ENCODE measurements at regions not wholly inside any gene's neighbourhood (a gene's known extent, or its start where the extent isn't known, plus 50 kb on each side); places are given as distances from the start of the nearest gene placed in this dataset.

DNA sequence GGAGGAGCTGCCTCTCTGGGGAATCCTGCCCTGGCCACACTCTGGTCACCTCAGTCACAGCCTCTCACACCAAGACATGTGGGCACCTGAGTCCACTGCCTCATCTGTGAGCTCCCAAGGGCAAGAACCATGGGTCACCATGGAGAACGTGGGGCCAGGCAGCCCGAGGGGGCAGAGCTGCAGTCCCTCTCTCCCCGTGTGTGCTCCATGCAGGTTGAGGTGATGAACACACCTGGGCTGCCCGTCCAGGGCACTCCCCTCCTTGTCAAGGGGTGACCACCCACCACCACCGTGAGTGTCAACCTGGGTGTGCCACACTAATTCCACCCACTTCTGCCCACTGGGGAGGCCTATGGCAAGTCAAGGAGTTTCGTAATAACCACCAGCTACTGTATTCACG lies 159.6 kb upstream of the RAB6C start:
- DNase-seq = no peak
- Histone ChIP-seq H3K27ac (no peak overlapping the region), H3K36me3 (no peaks in the 10 kb centered on the region), H3K9me3 (peaks cover 0 to 12% (median 2%) of the 10 kb centered on the region in 4 donors), H3K4me1 (no peaks in the 10 kb centered on the region), H3K27me3 (no peaks in the 10 kb centered on the region), H3K4me3 (no peak overlapping the region)
- TF ChIP-seq, protein P1, sequence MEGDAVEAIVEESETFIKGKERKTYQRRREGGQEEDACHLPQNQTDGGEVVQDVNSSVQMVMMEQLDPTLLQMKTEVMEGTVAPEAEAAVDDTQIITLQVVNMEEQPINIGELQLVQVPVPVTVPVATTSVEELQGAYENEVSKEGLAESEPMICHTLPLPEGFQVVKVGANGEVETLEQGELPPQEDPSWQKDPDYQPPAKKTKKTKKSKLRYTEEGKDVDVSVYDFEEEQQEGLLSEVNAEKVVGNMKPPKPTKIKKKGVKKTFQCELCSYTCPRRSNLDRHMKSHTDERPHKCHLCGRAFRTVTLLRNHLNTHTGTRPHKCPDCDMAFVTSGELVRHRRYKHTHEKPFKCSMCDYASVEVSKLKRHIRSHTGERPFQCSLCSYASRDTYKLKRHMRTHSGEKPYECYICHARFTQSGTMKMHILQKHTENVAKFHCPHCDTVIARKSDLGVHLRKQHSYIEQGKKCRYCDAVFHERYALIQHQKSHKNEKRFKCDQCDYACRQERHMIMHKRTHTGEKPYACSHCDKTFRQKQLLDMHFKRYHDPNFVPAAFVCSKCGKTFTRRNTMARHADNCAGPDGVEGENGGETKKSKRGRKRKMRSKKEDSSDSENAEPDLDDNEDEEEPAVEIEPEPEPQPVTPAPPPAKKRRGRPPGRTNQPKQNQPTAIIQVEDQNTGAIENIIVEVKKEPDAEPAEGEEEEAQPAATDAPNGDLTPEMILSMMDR (IDR thresholded peaks at IDR 0.05) = no peak
- no peak for TF ChIP-seq POLR2A (IDR thresholded peaks at IDR 0.05)

DNA sequence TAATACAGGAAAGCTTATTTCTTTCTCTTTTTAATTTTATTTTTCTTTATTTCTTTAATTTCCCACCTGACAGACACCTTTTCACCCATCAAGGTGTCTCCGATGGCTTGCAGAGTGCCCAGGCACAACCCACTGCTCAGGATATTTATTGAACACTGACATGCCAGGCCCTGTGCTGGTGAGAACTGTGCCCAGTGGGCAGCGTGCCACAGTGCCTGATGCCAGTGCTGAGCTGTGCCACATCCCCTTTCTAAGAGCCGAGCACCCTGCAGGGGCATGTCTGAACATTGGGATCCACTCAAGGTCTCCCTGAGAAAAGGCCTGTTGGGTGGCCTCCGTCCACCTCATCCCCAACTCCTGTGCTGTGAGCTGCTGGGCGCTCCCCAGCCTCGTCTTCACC lies 158.6 kb upstream of the RAB6C start:
- TF ChIP-seq, protein P1 (IDR thresholded peaks at IDR 0.05) = no peak
- TF ChIP-seq POLR2A (IDR thresholded peaks at IDR 0.05) = no peak
- Histone ChIP-seq H3K27ac (no peak overlapping the region), H3K4me3 (no peak overlapping the region), H3K36me3 (no peaks in the 10 kb centered on the region), H3K27me3 (no peaks in the 10 kb centered on the region), H3K4me1 (no peaks in the 10 kb centered on the region), H3K9me3 (peaks cover 0 to 3% (median 0%) of the 10 kb centered on the region in 4 donors)
- DNase-seq = no peak

DNA sequence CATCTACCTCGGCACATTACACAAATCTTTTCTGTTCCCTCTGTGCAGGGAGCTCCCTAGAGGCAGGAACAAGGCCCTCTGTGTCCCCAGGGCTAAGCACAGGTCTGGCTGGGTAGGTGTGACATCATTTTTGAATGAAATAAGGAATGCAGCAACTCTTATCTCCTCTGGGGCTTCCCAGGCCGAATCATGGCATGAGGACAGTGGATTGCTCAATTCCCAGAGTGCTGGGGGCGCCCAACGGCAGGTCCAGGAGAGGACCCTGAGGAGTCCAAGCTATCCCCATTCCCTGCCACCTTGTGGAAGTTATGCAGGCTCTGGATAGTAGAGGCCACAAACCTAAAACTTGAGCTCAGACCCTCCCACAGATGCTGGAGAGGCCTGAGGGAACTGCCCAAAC lies 158.0 kb upstream of the RAB6C start:
- H3K36me3 ChIP-seq = no peaks in the 10 kb centered on the region
- no peak overlapping the region for H3K4me3 ChIP-seq
- H3K4me1 ChIP-seq = no peaks in the 10 kb centered on the region
- no peak for TF ChIP-seq POLR2A (IDR thresholded peaks at IDR 0.05)
- no peaks in the 10 kb centered on the region for H3K27me3 ChIP-seq
- H3K27ac ChIP-seq = no peak overlapping the region
- peaks cover 0 to 3% (median 0%) of the 10 kb centered on the region in 4 donors for H3K9me3 ChIP-seq
- no peak for DNase-seq

DNA sequence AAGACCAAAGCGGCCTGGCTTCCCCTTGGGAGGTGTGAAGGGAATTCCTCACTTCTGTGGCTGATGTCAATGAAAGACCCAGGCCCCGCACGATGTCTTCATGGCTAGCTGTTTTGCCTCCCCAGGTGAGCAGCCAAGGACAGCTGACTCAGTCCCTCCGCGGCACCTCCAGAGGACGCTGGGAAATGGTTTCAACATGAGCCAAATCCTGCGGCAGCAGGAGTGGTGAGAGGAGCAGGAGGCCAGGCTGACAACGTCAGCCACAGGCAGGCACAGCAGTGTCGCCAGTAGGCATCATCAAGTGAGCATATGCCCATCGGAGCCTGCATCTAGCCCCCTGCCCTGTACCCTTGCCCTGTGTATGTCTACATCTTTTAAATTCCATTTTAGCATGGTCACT lies 156.4 kb upstream of the RAB6C start:
- Histone ChIP-seq H3K4me3 (no peak overlapping the region), H3K27me3 (no peaks in the 10 kb centered on the region), H3K4me1 (no peaks in the 10 kb centered on the region), H3K9me3 (no peaks in the 10 kb centered on the region), H3K27ac (no peak overlapping the region), H3K36me3 (no peaks in the 10 kb centered on the region)
- TF ChIP-seq, protein P1 (IDR thresholded peaks at IDR 0.05) = no peak
- no peak for TF ChIP-seq POLR2A (IDR thresholded peaks at IDR 0.05)
- DNase-seq = no peak

DNA sequence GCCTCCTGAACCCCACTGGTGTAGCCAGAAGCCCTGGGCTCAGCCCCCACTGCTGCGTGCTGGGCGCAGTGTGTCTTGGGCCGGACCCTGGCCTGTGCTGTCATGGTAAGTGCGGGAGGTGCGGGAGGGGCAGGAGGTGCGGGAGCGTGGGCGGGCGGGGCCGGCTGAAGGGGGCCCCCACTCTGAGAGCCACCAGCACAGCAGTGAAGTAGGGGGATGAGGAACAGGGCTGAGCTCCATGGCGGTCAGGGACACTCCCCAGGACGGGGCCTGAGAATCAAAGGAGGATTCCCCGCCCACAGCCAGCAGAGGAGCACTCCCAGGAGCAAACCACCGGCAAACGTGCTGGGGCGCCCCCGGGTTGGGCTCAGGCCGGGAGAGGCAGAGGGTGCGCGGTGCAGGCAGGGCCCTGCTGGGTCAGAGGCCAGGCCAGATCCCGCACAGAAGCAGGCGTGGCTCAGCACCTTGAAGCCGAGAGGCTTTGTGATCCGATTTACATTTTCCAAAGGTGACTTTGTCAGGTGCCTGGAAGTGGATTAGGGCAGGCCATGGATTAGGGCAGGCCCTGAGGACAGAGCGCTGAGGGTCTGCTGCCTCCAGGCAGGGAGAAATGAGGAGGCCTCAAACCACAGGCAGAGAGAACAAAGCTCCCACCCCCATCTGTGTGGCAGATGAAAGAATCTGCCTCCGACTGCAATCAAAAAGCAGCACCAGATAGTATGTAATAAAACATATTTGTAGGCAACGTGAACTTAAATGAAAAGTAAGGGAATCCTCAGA lies 152.0 kb upstream of the RAB6C start:
- Histone ChIP-seq H3K4me1 (no peaks in the 10 kb centered on the region), H3K4me3 (no peak overlapping the region), H3K27me3 (no peaks in the 10 kb centered on the region), H3K27ac (no peak overlapping the region), H3K9me3 (peaks cover 0 to 8% (median 0%) of the 10 kb centered on the region in 4 donors), H3K36me3 (no peaks in the 10 kb centered on the region)
- no peak for DNase-seq
- TF ChIP-seq, protein P1 (IDR thresholded peaks at IDR 0.05) = no peak
- no peak for TF ChIP-seq POLR2A (IDR thresholded peaks at IDR 0.05)

DNA sequence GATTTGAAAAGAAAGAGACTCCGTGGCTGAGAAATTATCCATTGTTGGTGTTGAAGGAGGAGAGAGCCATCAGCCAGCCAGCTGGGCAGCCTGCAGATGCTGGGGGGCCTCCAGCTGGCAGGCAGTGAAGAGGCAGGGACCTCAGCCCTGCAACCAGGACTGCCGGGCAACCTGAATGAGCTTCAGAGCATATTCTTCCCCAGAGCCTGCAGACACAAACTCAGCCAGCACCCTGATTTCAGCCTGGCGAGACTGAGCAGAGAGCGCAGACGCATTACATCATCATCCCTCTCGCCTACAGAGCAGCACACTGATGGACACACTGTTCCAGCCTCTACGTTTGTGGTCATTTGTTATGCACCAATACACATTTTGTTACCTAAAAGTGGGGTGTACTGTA lies 150.7 kb upstream of the RAB6C start:
- H3K27me3 ChIP-seq = no peaks in the 10 kb centered on the region
- no peaks in the 10 kb centered on the region for H3K4me1 ChIP-seq
- no peaks in the 10 kb centered on the region for H3K36me3 ChIP-seq
- no peak overlapping the region for H3K27ac ChIP-seq
- TF ChIP-seq POLR2A (IDR thresholded peaks at IDR 0.05) = no peak
- TF ChIP-seq, protein P1 (IDR thresholded peaks at IDR 0.05) = no peak
- H3K4me3 ChIP-seq = no peak overlapping the region
- H3K9me3 ChIP-seq = peaks cover 0 to 8% (median 0%) of the 10 kb centered on the region in 4 donors
- DNase-seq = no peak

Data from Peyer's patch (tissue), 4 donors.